GM12872 (cell line): ENCODE measurements at regions not wholly inside any gene's neighbourhood (a gene's known extent, or its start where the extent isn't known, plus 50 kb on each side); places are given as distances from the start of the nearest gene placed in this dataset.

Source experiments
- TF ChIP-seq, protein P1 (sequence below): IDR thresholded peaks from 3 replicates; pipeline ENCODE4 v1.5.1; 2011; ENCODE audit warnings: low read depth, mild to moderate bottlenecking, low read length, moderate library complexity; ENCODE audit not compliant: insufficient read depth

DNA sequence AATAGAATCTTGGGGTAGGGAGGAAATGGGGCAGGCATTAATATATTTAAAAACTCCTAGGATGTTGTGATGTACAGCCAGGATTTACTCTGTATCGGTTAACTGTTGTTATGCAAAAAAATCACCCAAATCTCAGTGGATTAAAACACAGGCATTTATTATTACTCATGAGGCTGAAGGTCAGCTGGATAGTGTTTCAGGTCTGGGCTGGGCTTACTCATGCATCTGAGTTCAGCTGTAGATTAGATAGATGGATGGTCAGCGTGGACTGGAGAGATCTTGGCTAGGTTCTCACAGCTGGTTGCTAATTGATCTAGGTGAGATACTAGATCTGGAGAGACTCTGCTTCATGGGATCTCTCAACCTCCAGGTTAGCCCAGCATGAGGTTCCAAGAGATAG is 131.4 kb downstream of the BTBD3 start:
- TF ChIP-seq, protein P1, sequence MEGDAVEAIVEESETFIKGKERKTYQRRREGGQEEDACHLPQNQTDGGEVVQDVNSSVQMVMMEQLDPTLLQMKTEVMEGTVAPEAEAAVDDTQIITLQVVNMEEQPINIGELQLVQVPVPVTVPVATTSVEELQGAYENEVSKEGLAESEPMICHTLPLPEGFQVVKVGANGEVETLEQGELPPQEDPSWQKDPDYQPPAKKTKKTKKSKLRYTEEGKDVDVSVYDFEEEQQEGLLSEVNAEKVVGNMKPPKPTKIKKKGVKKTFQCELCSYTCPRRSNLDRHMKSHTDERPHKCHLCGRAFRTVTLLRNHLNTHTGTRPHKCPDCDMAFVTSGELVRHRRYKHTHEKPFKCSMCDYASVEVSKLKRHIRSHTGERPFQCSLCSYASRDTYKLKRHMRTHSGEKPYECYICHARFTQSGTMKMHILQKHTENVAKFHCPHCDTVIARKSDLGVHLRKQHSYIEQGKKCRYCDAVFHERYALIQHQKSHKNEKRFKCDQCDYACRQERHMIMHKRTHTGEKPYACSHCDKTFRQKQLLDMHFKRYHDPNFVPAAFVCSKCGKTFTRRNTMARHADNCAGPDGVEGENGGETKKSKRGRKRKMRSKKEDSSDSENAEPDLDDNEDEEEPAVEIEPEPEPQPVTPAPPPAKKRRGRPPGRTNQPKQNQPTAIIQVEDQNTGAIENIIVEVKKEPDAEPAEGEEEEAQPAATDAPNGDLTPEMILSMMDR = no peak

DNA sequence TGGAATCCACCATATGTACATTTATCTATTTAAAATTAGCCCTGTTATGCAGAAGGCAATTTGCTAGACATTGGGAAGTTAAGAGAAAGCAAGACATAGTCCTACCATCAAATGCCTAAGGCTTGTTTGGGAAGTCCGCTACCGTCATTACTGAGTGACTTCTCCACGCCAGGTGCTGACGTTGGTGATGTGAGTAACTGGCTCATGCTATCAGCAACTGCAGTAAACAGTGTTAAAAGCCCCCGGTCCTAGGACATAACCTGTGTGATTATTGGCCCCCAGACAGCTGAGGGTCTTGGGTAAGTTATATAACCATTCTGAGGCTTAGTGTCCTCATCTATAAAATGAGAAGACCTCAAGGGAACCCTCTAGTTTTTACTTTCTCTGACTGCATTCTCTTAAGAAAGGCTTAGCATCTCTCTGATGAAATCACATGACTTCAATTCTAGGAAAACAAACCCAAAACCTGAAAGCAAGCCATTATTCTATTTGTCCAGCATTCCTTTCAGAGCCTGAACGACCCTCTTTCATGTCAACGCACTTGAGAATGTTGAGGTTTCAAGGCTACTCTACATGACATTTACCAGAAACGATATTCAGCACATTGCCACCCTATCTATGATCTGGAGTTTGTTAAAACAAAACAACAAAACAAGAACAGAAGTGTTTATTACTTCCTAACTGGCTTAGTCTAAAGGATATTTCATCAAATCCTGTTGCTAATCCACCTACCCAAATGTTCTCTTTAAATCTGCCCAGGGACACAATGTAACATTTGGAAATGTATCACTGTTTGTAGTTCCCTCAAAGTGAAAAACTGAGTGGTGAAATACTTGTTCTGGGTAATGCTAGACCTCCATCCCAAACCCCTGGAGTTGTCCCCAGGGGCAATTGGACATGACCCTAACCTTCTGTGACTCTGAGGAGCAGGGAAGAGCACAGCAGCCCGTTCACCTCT is 133.8 kb downstream of the BTBD3 start:
- TF ChIP-seq, protein P1 = no peak

DNA sequence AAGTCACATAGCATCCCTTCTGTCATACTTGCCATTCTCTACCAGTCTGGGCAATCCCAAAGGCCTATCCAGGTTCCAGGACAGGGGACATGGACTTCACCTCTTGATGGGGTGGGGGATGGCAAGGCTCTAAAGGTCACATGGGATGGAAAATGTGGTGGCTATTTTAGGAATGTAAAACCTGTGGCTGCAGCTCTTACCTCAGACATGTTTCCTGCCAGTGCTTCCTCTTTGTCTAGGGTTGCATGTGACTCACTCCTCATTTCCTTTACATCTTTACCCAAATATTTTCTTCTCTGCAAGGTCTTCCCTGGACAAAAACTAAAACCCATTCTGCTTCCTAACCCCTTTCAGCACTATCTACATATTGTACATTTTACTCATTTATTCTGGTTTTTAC is 135.7 kb downstream of the BTBD3 start:
- TF ChIP-seq, protein P1 = no peak

DNA sequence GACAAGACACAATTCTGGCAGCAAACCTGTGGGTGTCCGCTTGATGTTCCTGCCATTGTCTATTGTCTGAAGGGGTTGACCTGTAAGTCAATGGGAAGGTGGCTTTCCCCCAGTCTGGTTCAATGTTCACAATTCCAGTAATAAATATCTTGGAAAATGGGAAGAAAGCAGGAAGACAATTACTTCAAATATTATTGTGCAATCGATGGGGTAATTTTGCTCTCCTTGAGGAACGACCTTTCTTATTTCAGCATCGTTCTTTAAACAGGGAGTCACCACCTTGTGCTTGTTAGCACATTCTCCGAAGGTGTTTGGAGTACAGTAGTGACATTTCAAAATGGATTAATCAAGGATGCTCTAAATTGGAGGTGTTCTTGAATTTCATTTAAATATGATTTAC is 136.9 kb downstream of the BTBD3 start:
- TF ChIP-seq, protein P1 = no peak

DNA sequence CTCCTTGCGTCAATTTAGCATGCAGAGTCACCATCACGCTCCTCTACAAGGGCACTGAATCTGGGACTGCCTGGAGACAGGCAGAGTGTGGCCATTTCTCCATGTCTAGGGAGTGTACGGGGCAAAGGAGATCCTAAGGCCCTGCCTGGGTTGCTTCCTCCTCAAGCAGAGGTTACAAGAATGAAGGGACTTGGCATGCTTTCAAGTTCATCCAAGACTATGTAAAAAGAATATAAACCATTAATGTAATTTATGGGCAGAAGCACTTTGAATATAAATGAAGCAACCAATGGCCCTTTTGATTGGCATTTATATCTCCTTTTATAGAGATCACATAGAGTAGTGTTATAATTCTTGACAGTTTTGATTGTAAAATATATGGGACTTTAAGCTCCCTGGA is 137.5 kb downstream of the BTBD3 start:
- TF ChIP-seq, protein P1 = no peak

DNA sequence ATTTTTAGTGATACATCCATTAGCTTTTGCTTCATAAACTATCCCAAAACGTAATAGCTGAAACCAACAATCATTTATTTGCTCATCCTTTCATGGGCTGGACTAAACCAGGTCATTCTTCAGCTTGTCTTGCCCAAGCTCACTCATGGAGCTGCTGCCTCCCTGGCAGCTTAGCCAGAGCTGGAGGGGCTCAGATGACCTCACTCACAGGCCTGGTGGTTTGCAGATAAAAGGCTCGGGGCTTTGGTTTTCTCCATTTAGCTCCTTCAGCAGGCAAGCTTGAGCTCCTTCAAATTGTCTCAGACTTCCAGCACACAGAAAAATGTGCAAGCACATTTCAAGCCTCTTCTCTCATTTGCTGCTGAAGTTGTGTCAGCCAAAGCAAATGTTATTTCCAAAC is 139.1 kb downstream of the BTBD3 start:
- TF ChIP-seq, protein P1 = no peak

DNA sequence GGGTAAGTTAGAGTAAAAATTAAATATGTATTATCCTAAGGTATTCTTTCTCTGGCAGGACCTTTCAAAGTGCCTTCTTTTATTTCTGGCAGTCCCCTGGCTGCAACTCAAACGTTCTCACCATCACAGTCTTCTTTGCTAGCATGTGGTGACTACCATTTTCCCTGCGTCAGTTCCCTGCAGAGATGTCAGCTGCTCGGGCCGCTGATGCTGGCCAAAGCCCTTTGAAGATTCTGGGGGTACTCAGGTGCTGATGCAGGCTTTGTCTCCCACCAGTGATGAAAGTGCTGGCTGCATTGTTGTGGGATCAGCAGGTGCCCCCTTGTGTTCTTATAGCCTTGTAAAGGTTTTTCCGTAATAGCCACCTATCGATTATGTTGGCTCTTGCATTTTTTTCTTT is 140.1 kb downstream of the BTBD3 start:
- TF ChIP-seq, protein P1 = no peak
